Endothelial cell of umbilical vein (primary cell): ENCODE measurements at regions not wholly inside any gene's neighbourhood (a gene's known extent, or its start where the extent isn't known, plus 50 kb on each side); places are given as distances from the start of the nearest gene placed in this dataset.

Source experiments
- EZH2 ChIP-seq: IDR thresholded peaks from 2 replicates; pipeline ENCODE4 v1.6.1; 2012; ENCODE audit warnings: borderline replicate concordance, low read depth, mild to moderate bottlenecking, moderate library complexity, low read length, inconsistent platforms; ENCODE audit not compliant: severe bottlenecking
- JUN ChIP-seq: IDR thresholded peaks from 2 replicates; pipeline ENCODE4 v1.6.1; 2011; ENCODE audit warnings: borderline replicate concordance, low read depth; ENCODE audit not compliant: insufficient read length, insufficient read depth
- POLR2A ChIP-seq: IDR thresholded peaks from 2 replicates; pipeline ENCODE4 v1.6.1; 2012; ENCODE audit warnings: low read depth, mild to moderate bottlenecking, control low read depth, low read length
- POLR2AphosphoS5 ChIP-seq: IDR thresholded peaks from 2 replicates; pipeline ENCODE4 v1.6.1; 2012; ENCODE audit warnings: low read depth, mild to moderate bottlenecking, control low read depth, low read length, moderate library complexity; ENCODE audit not compliant: insufficient read depth
- TF ChIP-seq, protein P1 (sequence below), 2 donors: IDR thresholded peaks; 1 replicate in 1 of 2; 2 replicates in 1 of 2; pipeline ENCODE4 v1.5.1; 2011; ENCODE audit warnings: low read length in 2 of 2, mild to moderate bottlenecking in 2 of 2, moderate library complexity in 2 of 2, control low read depth in 1 of 2, inconsistent platforms in 1 of 2, low read depth in 1 of 2; ENCODE audit not compliant: insufficient read depth in 1 of 2; ENCODE audit errors: extremely low read depth in 1 of 2
- TF ChIP-seq, protein P2 (sequence below): IDR thresholded peaks from 2 replicates; pipeline ENCODE4 v1.6.1; 2011; ENCODE audit not compliant: insufficient read depth, insufficient read length

DNA sequence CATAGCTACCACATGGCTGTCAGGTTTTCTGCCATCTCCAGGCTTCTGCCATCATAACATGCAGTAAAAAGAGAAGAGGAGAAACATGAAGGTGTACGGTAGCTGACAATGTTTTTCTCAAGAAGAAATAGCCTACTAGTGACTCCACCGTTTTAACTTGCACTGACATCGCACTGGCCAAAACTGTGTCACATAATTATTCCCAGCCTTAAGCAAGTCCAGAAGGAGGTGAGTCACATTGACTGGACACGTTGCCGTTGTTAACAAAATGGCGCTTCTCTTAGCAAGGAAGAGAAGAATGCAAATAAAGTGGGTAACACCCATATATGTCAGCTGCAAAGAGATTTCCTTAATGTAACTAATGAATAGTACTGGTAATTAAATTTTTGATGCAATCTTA is 810.4 kb upstream of the SLC10A2 start:
- TF ChIP-seq, protein P1, sequence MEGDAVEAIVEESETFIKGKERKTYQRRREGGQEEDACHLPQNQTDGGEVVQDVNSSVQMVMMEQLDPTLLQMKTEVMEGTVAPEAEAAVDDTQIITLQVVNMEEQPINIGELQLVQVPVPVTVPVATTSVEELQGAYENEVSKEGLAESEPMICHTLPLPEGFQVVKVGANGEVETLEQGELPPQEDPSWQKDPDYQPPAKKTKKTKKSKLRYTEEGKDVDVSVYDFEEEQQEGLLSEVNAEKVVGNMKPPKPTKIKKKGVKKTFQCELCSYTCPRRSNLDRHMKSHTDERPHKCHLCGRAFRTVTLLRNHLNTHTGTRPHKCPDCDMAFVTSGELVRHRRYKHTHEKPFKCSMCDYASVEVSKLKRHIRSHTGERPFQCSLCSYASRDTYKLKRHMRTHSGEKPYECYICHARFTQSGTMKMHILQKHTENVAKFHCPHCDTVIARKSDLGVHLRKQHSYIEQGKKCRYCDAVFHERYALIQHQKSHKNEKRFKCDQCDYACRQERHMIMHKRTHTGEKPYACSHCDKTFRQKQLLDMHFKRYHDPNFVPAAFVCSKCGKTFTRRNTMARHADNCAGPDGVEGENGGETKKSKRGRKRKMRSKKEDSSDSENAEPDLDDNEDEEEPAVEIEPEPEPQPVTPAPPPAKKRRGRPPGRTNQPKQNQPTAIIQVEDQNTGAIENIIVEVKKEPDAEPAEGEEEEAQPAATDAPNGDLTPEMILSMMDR (IDR thresholded peaks at IDR 0.05; ENCODE audit: extremely low read depth in 1 of 2, insufficient read depth in 1 of 2, low read depth in 1 of 2, low read length in 2 of 2): no peak
- TF ChIP-seq POLR2A: no peak
- no peak for TF ChIP-seq EZH2
- TF ChIP-seq, protein P2, sequence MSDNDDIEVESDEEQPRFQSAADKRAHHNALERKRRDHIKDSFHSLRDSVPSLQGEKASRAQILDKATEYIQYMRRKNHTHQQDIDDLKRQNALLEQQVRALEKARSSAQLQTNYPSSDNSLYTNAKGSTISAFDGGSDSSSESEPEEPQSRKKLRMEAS: no peak
- no peak for TF ChIP-seq POLR2AphosphoS5
- no peak for TF ChIP-seq JUN
